Smooth muscle cell (in vitro differentiated cells): ENCODE measurements at regions not wholly inside any gene's neighbourhood (a gene's known extent, or its start where the extent isn't known, plus 50 kb on each side); places are given as distances from the start of the nearest gene placed in this dataset.

Experiments used
- DNase-seq: peaks from one replicate; lab custom pipeline; 2025; ENCODE audit not compliant: unreplicated experiment; lab: John Stamatoyannopoulos, UW
- H2AFZ ChIP-seq: fragments of 200-600 bp; sonication (generic); 2 replicates; pipeline ENCODE4 v1.6.0; 2016; ENCODE audit warnings: antibody characterized with exemption, low read depth, mild to moderate bottlenecking
- H3F3A ChIP-seq: fragments of 200-600 bp; sonication (generic); 2 replicates; pipeline ENCODE4 v1.6.0; 2017; ENCODE audit warnings: antibody characterized with exemption, low read depth
- H3K27ac ChIP-seq: fragments of 200-600 bp; sonication (generic); 2 replicates; pipeline ENCODE4 v1.5.1; 2016; ENCODE audit warnings: low read depth, mild to moderate bottlenecking
- H3K27me3 ChIP-seq: fragments of 200-600 bp; sonication (generic); 2 replicates; pipeline ENCODE4 v1.6.1; 2016; ENCODE audit warnings: low read depth, mild to moderate bottlenecking
- H3K36me3 ChIP-seq: fragments of 200-600 bp; sonication (generic); 2 replicates; pipeline ENCODE4 v1.5.1; 2016; ENCODE audit warnings: low read depth
- H3K4me1 ChIP-seq: fragments of 200-600 bp; sonication (generic); 2 replicates; pipeline ENCODE4 v1.5.1; 2016; ENCODE audit warnings: low read depth
- H3K4me2 ChIP-seq: fragments of 200-600 bp; sonication (generic); 2 replicates; pipeline ENCODE4 v1.6.0; 2016; ENCODE audit warnings: mild to moderate bottlenecking
- H3K4me3 ChIP-seq: fragments of 200-600 bp; sonication (generic); 2 replicates; pipeline ENCODE4 v1.5.1; 2016; ENCODE audit warnings: mild to moderate bottlenecking
- H3K79me2 ChIP-seq: fragments of 200-600 bp; sonication (generic); 2 replicates; pipeline ENCODE4 v1.6.0; 2016; ENCODE audit warnings: low read depth, mild to moderate bottlenecking
- H3K9ac ChIP-seq: fragments of 200-600 bp; sonication (generic); 2 replicates; pipeline ENCODE4 v1.6.0; 2016; ENCODE audit warnings: low read depth
- H3K9me3 ChIP-seq: fragments of 200-600 bp; sonication (generic); replicated peaks from 2 replicates; pipeline ENCODE4 v1.5.1; 2016; ENCODE audit warnings: low read depth
- H4K20me1 ChIP-seq: fragments of 200-600 bp; sonication (generic); 2 replicates; pipeline ENCODE4 v1.6.0; 2016; ENCODE audit warnings: low read depth
- WGBS: methylation state at CpG from one replicate; pipeline ENCODE4 v1.1.7; 2016; ENCODE audit warnings: low lambda C conversion rate; 5-methylcytosine and 5-hydroxymethylcytosine counted together
- TF ChIP-seq, protein P1 (sequence below): fragments of 200-600 bp; sonication (generic); IDR thresholded peaks from 2 replicates; pipeline ENCODE4 v1.5.1; 2017; ENCODE audit warnings: borderline replicate concordance, mild to moderate bottlenecking, antibody characterized with exemption; ENCODE audit not compliant: insufficient read depth, poor library complexity, severe bottlenecking

DNA sequence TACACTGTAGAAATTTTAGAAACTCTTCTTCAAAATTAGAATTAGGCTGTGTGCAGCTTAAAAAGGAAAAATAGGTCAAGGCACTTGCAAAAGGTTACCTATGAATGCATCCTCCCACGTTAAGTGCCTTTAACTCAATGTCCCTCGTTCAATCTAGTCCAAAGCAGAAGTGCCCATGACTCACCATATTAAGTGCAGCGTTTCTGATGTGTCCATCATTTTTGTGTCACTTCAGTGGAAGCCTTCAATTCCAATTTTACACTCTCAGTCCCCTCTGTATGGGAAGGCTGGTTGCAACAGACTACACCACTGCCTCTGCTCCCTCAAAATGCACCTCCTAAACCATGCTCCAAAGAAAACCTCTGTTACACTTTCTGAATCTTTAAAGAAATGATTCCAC, 53.4 kb downstream of the FOXB1 start:
- Histone ChIP-seq H3K4me3 (no peak overlapping the region), H3K36me3 (no peaks in the 10 kb centered on the region), H3K79me2 (no peaks in the 10 kb centered on the region), H3K27me3 (peaks cover 3% of the 10 kb centered on the region), H4K20me1 (no peaks in the 10 kb centered on the region), H3K4me1 (no peaks in the 10 kb centered on the region), H3K4me2 (no peak overlapping the region), H3K9ac (no peak overlapping the region), H3K9me3 (peaks cover 8% of the 10 kb centered on the region), H3K27ac (no peak overlapping the region), H3F3A (no peaks in the 10 kb centered on the region), H2AFZ (no peak overlapping the region)
- DNase-seq = no peak
- TF ChIP-seq, protein P1, sequence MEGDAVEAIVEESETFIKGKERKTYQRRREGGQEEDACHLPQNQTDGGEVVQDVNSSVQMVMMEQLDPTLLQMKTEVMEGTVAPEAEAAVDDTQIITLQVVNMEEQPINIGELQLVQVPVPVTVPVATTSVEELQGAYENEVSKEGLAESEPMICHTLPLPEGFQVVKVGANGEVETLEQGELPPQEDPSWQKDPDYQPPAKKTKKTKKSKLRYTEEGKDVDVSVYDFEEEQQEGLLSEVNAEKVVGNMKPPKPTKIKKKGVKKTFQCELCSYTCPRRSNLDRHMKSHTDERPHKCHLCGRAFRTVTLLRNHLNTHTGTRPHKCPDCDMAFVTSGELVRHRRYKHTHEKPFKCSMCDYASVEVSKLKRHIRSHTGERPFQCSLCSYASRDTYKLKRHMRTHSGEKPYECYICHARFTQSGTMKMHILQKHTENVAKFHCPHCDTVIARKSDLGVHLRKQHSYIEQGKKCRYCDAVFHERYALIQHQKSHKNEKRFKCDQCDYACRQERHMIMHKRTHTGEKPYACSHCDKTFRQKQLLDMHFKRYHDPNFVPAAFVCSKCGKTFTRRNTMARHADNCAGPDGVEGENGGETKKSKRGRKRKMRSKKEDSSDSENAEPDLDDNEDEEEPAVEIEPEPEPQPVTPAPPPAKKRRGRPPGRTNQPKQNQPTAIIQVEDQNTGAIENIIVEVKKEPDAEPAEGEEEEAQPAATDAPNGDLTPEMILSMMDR = no peak
- 86% methylated on average over 3 of the region's 3 CpGs for WGBS

DNA sequence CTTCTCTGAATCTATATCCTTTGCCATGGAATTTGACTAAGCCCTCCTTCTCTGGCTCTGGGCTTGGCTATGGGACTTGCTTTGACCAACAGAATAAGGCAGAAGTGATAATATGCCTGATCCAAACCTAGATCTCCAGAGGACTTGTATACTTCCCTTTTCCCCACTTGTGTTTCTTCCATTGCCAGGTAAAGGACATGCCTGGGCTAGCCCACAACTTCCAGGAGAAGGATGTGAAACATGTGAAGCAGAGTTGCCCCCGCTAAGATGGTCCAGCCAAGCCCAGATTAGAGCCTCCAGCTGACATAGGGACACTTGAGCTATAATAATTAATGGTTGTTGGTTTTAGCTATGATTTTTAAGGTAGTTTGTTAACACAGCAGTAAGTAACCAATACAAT, 55.1 kb downstream of the FOXB1 start:
- H3K27me3 ChIP-seq = peaks cover 3% of the 10 kb centered on the region
- WGBS = 85% methylated on average over 1 of the region's 1 CpG
- no peaks in the 10 kb centered on the region for H3F3A ChIP-seq
- H3K4me1 ChIP-seq = no peaks in the 10 kb centered on the region
- H3K9me3 ChIP-seq = peaks cover 8% of the 10 kb centered on the region
- H3K36me3 ChIP-seq = no peaks in the 10 kb centered on the region
- TF ChIP-seq, protein P1 = no peak
- no peak overlapping the region for H3K4me2 ChIP-seq
- no peak overlapping the region for H3K4me3 ChIP-seq
- no peak for DNase-seq
- H2AFZ ChIP-seq = no peak overlapping the region
- no peaks in the 10 kb centered on the region for H4K20me1 ChIP-seq
- H3K79me2 ChIP-seq = no peaks in the 10 kb centered on the region
- H3K9ac ChIP-seq = no peak overlapping the region
- H3K27ac ChIP-seq = no peak overlapping the region

DNA sequence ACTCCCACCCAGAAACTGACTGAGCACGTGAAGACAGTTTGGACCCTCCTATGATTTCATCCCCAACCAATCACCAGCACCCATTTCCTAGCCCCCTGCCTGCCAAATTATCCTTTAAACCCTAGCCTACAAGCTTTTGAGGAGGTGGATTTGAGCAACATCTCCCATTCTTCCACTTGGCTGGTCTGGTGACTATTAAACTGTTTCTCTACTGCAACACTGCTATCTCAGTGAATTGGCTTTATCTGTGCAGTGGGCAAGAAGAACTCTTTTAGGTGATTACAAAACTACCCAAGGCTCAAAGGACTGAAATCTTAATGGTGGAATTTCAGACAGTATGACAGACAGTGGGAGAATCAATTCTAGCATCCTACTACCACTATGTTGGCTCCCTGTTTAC, 57.6 kb downstream of the FOXB1 start:
- no peaks in the 10 kb centered on the region for H3K79me2 ChIP-seq
- H3K9me3 ChIP-seq = peaks cover 8% of the 10 kb centered on the region
- no peak overlapping the region for H3K9ac ChIP-seq
- no peaks in the 10 kb centered on the region for H3K27me3 ChIP-seq
- TF ChIP-seq, protein P1 = no peak
- no peak overlapping the region for H3K4me3 ChIP-seq
- 89% methylated on average over 1 of the region's 1 CpG for WGBS
- H2AFZ ChIP-seq = no peak overlapping the region
- no peaks in the 10 kb centered on the region for H4K20me1 ChIP-seq
- no peak overlapping the region for H3K27ac ChIP-seq
- H3K36me3 ChIP-seq = no peaks in the 10 kb centered on the region
- H3K4me1 ChIP-seq = no peaks in the 10 kb centered on the region
- DNase-seq = no peak
- H3K4me2 ChIP-seq = no peak overlapping the region
- H3F3A ChIP-seq = no peaks in the 10 kb centered on the region

DNA sequence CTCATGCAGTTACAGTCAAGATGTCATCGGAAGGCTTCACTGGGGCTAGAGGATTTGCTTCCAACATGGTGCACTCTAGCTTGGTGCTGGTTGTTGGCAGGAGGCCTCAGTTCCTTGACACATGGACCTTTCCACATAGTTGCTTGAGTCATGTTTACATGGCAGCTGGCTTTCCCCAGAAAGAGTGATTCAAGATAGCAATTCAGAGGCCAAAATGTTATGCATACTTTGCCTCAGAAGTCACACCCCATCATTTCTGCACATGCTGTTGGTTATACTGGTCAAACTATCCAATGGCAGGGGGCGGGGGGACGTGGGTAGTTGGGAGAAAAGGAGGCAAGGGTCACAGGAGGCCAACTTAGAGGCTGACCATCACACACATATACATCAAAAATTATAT, 58.7 kb downstream of the FOXB1 start:
- TF ChIP-seq, protein P1 = no peak
- H3K4me3 ChIP-seq = no peak overlapping the region
- no peaks in the 10 kb centered on the region for H3F3A ChIP-seq
- peaks cover 8% of the 10 kb centered on the region for H3K9me3 ChIP-seq
- H3K4me1 ChIP-seq = no peaks in the 10 kb centered on the region
- no peaks in the 10 kb centered on the region for H4K20me1 ChIP-seq
- 93% methylated on average over 3 of the region's 3 CpGs for WGBS
- H3K9ac ChIP-seq = no peak overlapping the region
- H3K27me3 ChIP-seq = no peaks in the 10 kb centered on the region
- no peak overlapping the region for H3K27ac ChIP-seq
- no peaks in the 10 kb centered on the region for H3K36me3 ChIP-seq
- no peak for DNase-seq
- H3K4me2 ChIP-seq = no peak overlapping the region
- no peak overlapping the region for H2AFZ ChIP-seq
- no peaks in the 10 kb centered on the region for H3K79me2 ChIP-seq
